Ecto neural progenitor cell (in vitro differentiated cells): ENCODE measurements at regions not wholly inside any gene's neighbourhood (a gene's known extent, or its start where the extent isn't known, plus 50 kb on each side); places are given as distances from the start of the nearest gene placed in this dataset.

Source experiments
- DNase-seq: peaks from one replicate; pipeline ENCODE4 v3.0.0-alpha.2; 2018; ENCODE audit warnings: low spot score

GRCh38 chr6:139427199-139427598 is 52.8 kb upstream of the CITED2 start:
- DNase-seq, result no peak

GRCh38 chr6:139426795-139427194 is 52.3 kb upstream of the CITED2 start:
- no peak for DNase-seq

DNA sequence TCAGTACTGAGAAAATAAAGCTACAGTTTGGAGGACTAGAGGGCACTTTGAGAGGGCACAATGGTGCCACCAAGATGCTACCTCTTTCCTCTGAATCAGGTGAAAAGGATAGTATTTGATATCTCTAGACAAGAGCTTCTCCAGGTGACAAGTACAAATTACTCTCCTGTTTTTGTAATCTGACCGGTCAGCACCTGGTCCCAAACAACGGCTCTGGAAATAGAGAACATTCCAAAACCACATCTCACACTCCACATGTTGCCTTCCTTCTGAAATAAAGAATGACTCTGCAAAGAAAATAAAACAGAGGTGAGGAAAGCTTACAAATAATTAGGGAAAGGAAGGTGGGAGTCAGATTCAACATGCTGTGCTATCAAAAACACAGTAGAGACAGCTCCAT is 51.3 kb upstream of the CITED2 start:
- DNase-seq, result no peak

- DNase-seq, result no peak
Observed at GRCh38 chr6:139423971-139424667, 49.7 kb upstream of the CITED2 start.
